H9 (cell line): ENCODE measurements at regions not wholly inside any gene's neighbourhood (a gene's known extent, or its start where the extent isn't known, plus 50 kb on each side); places are given as distances from the start of the nearest gene placed in this dataset.

ENCODE experiments used
- DNase-seq: peaks from one replicate; pipeline ENCODE4 v3.0.0-alpha.2; 2017
- H2AFZ ChIP-seq: one replicate; pipeline ENCODE4 v1.6.1; 2013; ENCODE audit warnings: mild to moderate bottlenecking, low read length, control low read depth, moderate library complexity
- H2AK5ac ChIP-seq: 2 replicates; pipeline ENCODE4 v1.6.1; 2013; ENCODE audit warnings: low read length, control low read depth, mixed read lengths; ENCODE audit not compliant: insufficient read length
- H2BK120ac ChIP-seq: one replicate; pipeline ENCODE4 v1.6.1; 2013; ENCODE audit warnings: low read depth, mild to moderate bottlenecking, low read length, control low read depth, inconsistent platforms; ENCODE audit not compliant: poor library complexity, severe bottlenecking
- H2BK12ac ChIP-seq: 2 replicates; pipeline ENCODE4 v1.6.1; 2013; ENCODE audit warnings: low read length, control low read depth, mixed read lengths, low read depth; ENCODE audit not compliant: insufficient read length
- H2BK15ac ChIP-seq: 2 replicates; pipeline ENCODE4 v1.6.1; 2013; ENCODE audit warnings: low read depth, low read length, control low read depth
- H2BK20ac ChIP-seq: one replicate; pipeline ENCODE4 v1.6.1; 2013; ENCODE audit warnings: low read depth, mild to moderate bottlenecking, low read length, control low read depth, inconsistent platforms; ENCODE audit not compliant: poor library complexity, severe bottlenecking
- H2BK5ac ChIP-seq: 2 replicates; pipeline ENCODE4 v1.6.1; 2013; ENCODE audit warnings: low read length, control low read depth, mixed read lengths; ENCODE audit not compliant: insufficient read length
- H3K14ac ChIP-seq: 2 replicates; pipeline ENCODE4 v1.6.1; 2013; ENCODE audit warnings: low read length, control low read depth; ENCODE audit not compliant: insufficient read depth
- H3K18ac ChIP-seq: 2 replicates; pipeline ENCODE4 v1.6.1; 2013; ENCODE audit warnings: low read depth, mild to moderate bottlenecking, mixed read lengths, low read length, control low read depth; ENCODE audit not compliant: insufficient read length
- H3K23ac ChIP-seq: 2 replicates; pipeline ENCODE4 v1.6.1; 2013; ENCODE audit warnings: low read length, control low read depth, mixed read lengths, low read depth; ENCODE audit not compliant: insufficient read length
- H3K23me2 ChIP-seq: 2 replicates; pipeline ENCODE4 v1.6.1; 2013; ENCODE audit warnings: low read depth, mild to moderate bottlenecking, mixed read lengths, low read length, control low read depth; ENCODE audit not compliant: insufficient read length, poor library complexity, severe bottlenecking
- H3K27ac ChIP-seq: 2 replicates; pipeline ENCODE4 v1.5.1; 2013; ENCODE audit warnings: low read length, control low read depth, mixed read lengths, low read depth; ENCODE audit not compliant: insufficient read length
- H3K27me3 ChIP-seq: 2 replicates; pipeline ENCODE4 v1.6.1; 2013; ENCODE audit warnings: low read length, control low read depth, inconsistent platforms; ENCODE audit not compliant: insufficient read depth
- H3K4ac ChIP-seq: 2 replicates; pipeline ENCODE4 v1.6.1; 2013; ENCODE audit warnings: low read depth, mild to moderate bottlenecking, control low read depth, inconsistent platforms, low read length, moderate library complexity
- H3K4me1 ChIP-seq: 2 replicates; pipeline ENCODE4 v1.6.1; 2013; ENCODE audit warnings: low read length, control low read depth, inconsistent platforms; ENCODE audit not compliant: insufficient read depth
- H3K4me2 ChIP-seq: 2 replicates; pipeline ENCODE4 v1.6.1; 2013; ENCODE audit warnings: low read length, control low read depth, mixed read lengths; ENCODE audit not compliant: insufficient read length, insufficient read depth
- H3K56ac ChIP-seq: 2 replicates; pipeline ENCODE4 v1.6.1; 2013; ENCODE audit warnings: low read depth, mild to moderate bottlenecking, mixed read lengths, low read length, control low read depth; ENCODE audit not compliant: insufficient read length
- H3K79me1 ChIP-seq: 2 replicates; pipeline ENCODE4 v1.6.1; 2013; ENCODE audit warnings: low read depth, mild to moderate bottlenecking, moderate library complexity, low read length, control low read depth, inconsistent platforms; ENCODE audit not compliant: insufficient read depth, poor library complexity, severe bottlenecking
- H3K79me2 ChIP-seq: 2 replicates; pipeline ENCODE4 v1.6.1; 2013; ENCODE audit warnings: low read length, control low read depth, inconsistent platforms; ENCODE audit not compliant: insufficient read depth
- H3K9ac ChIP-seq: 2 replicates; pipeline ENCODE4 v1.6.1; 2013; ENCODE audit warnings: low read length, control low read depth, mixed read lengths; ENCODE audit not compliant: insufficient read length; ENCODE audit errors: extremely low read depth
- H3K9me3 ChIP-seq: one replicate; pipeline ENCODE4 v1.6.1; 2013; ENCODE audit warnings: low read depth, low read length, inconsistent platforms; ENCODE audit not compliant: control insufficient read depth
- H3T11ph ChIP-seq: one replicate; pipeline ENCODE4 v1.6.1; 2013; ENCODE audit warnings: mild to moderate bottlenecking, low read length, control low read depth, inconsistent platforms
- H4K20me1 ChIP-seq: one replicate; pipeline ENCODE4 v1.6.1; 2013; ENCODE audit not compliant: control insufficient read depth, insufficient read length, insufficient read depth
- H4K5ac ChIP-seq: 2 replicates; pipeline ENCODE4 v1.6.1; 2013; ENCODE audit warnings: low read depth, mild to moderate bottlenecking, mixed read lengths, low read length, control low read depth; ENCODE audit not compliant: insufficient read length
- H4K8ac ChIP-seq: replicated peaks from 2 replicates; pipeline ENCODE4 v1.6.1; 2013; ENCODE audit warnings: low read length, control low read depth, mixed read lengths, low read depth; ENCODE audit not compliant: insufficient read length
- H4K91ac ChIP-seq: 2 replicates; pipeline ENCODE4 v1.6.1; 2013; ENCODE audit warnings: low read depth, mild to moderate bottlenecking, moderate library complexity, mixed read lengths, low read length, control low read depth; ENCODE audit not compliant: insufficient read length
- H3K27ac Mint-ChIP-seq, 3 experiments: 2 replicates in 2 of 3; 3 replicates in 1 of 3; pipeline ENCODE4 v1.8.0; 2020 to 2021; ENCODE audit warnings: mixed read lengths in 3 of 3, mild to moderate bottlenecking in 1 of 3, moderate library complexity in 1 of 3
- H3K27me3 Mint-ChIP-seq: 2 replicates; pipeline ENCODE4 v1.8.0; 2021; ENCODE audit warnings: low read depth, mild to moderate bottlenecking, moderate library complexity, mixed read lengths
- H3K36me3 Mint-ChIP-seq, 3 experiments: 2 replicates in 2 of 3; 3 replicates in 1 of 3; pipeline ENCODE4 v1.8.0; 2020 to 2021; ENCODE audit warnings: low read depth in 3 of 3, mixed read lengths in 3 of 3; ENCODE audit not compliant: insufficient read depth in 1 of 3
- H3K4me1 Mint-ChIP-seq, 2 experiments: 2 replicates each; pipeline ENCODE4 v1.8.0; 2020; ENCODE audit warnings: mixed read lengths in 2 of 2
- H3K4me3 Mint-ChIP-seq, 2 experiments: 2 replicates in 1 of 2; 3 replicates in 1 of 2; pipeline ENCODE4 v1.8.0; 2020 to 2021; ENCODE audit warnings: mild to moderate bottlenecking in 2 of 2, mixed read lengths in 2 of 2, moderate library complexity in 1 of 2
- H3K9me3 Mint-ChIP-seq, 2 experiments: 2 replicates in 1 of 2; 3 replicates in 1 of 2; pipeline ENCODE4 v1.8.0; 2020; ENCODE audit warnings: mild to moderate bottlenecking in 2 of 2, mixed read lengths in 2 of 2, moderate library complexity in 1 of 2
- WGBS: extraction: QIAGEN DNeasy Blood & Tissue Kit; methylation state at CpG from one replicate; pipeline ENCODE4 v1.1.7; 2013; ENCODE audit warnings: missing lambda C conversion rate, low lambda C conversion rate, mixed read lengths; ENCODE audit not compliant: insufficient read length; ENCODE audit errors: extremely low coverage; 5-methylcytosine and 5-hydroxymethylcytosine counted together
- TF ChIP-seq, protein P1 (sequence below): fragments of 200-600 bp; sonication (generic); conservative IDR thresholded peaks from 3 replicates; pipeline ENCODE4 v1.8.0; 2021; ENCODE audit warnings: antibody characterized with exemption, mild to moderate bottlenecking

- Histone ChIP-seq H3K56ac (no peak overlapping the region), H3T11ph (no peak overlapping the region), H3K18ac (no peak overlapping the region), H4K20me1 (no peaks in the 10 kb centered on the region), H3K4ac (no peak overlapping the region), H3K27me3 (no peaks in the 10 kb centered on the region), H4K5ac (no peak overlapping the region), H3K9me3 (no peaks in the 10 kb centered on the region), H3K4me1 (peaks cover 9% of the 10 kb centered on the region; the same call in 1 of the 2 replicates), H3K4me2 (no peak overlapping the region), H2BK15ac (no peak overlapping the region), H3K14ac (no peak overlapping the region), H3K23me2 (no peaks in the 10 kb centered on the region), H2BK12ac (no peak overlapping the region), H2BK120ac (no peak overlapping the region), H4K91ac (no peak overlapping the region), H2BK20ac (no peak overlapping the region), H3K9ac (no peak overlapping the region), H4K8ac (no peak overlapping the region), H3K79me2 (no peaks in the 10 kb centered on the region), H3K79me1 (no peaks in the 10 kb centered on the region), H2AK5ac (no peak overlapping the region), H3K23ac (no peak overlapping the region), H2AFZ (no peak overlapping the region), H2BK5ac (no peak overlapping the region), H3K27ac (no peak overlapping the region)
- Mint-ChIP-seq H3K27me3 (no peaks in the 10 kb centered on the region), H3K27ac (peak overlapping the region in 1 of 3 experiments; percentile 56; a peak in 2 of 7 replicates), H3K9me3 (no peaks in the 10 kb centered on the region; a peak in 1 of 5 replicates), H3K4me3 (no peak overlapping the region), H3K36me3 (no peaks in the 10 kb centered on the region), H3K4me1 (peaks cover 45 to 65% of the 10 kb centered on the region in 2 experiments)
- TF ChIP-seq, protein P1, sequence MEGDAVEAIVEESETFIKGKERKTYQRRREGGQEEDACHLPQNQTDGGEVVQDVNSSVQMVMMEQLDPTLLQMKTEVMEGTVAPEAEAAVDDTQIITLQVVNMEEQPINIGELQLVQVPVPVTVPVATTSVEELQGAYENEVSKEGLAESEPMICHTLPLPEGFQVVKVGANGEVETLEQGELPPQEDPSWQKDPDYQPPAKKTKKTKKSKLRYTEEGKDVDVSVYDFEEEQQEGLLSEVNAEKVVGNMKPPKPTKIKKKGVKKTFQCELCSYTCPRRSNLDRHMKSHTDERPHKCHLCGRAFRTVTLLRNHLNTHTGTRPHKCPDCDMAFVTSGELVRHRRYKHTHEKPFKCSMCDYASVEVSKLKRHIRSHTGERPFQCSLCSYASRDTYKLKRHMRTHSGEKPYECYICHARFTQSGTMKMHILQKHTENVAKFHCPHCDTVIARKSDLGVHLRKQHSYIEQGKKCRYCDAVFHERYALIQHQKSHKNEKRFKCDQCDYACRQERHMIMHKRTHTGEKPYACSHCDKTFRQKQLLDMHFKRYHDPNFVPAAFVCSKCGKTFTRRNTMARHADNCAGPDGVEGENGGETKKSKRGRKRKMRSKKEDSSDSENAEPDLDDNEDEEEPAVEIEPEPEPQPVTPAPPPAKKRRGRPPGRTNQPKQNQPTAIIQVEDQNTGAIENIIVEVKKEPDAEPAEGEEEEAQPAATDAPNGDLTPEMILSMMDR: no peak
- WGBS: no CpG with 5 or more reads among the region's 2 CpGs
- no peak for DNase-seq
Observed at GRCh38 chr10:21298701-21299100, 226.8 kb downstream of the SKIDA1 start.
